ENCODE measurements at regions not wholly inside any gene's neighbourhood (a gene's known extent, or its start where the extent isn't known, plus 50 kb on each side); places are given as distances from the start of the nearest gene placed in this dataset.

- intact Hi-C loops (cut with micrococcal nuclease), result no loop called here
- TF ChIP-seq CTCF (IDR thresholded peaks at IDR 0.05; ENCODE audit: unreplicated experiment), result no peak
- Mint-ChIP-seq H3K9me3 (ENCODE audit: unreplicated experiment) (peaks cover 4% of the 10 kb centered on the region), H3K27me3 (ENCODE audit: insufficient read depth, unreplicated experiment) (peaks cover 65% of the 10 kb centered on the region), H3K4me3 (ENCODE audit: unreplicated experiment) (no peak overlapping the region), H3K36me3 (ENCODE audit: insufficient read depth, unreplicated experiment) (no peaks in the 10 kb centered on the region), H3K4me1 (ENCODE audit: insufficient read depth, unreplicated experiment) (no peaks in the 10 kb centered on the region), H3K27ac (ENCODE audit: low read depth, unreplicated experiment) (no peak overlapping the region)
- ChIA-PET POLR2A (no interaction called here), CTCF (interaction anchor here (0.6 to 0.7 kb wide), 2 partner anchors 119 to 660 kb away, joined by 3 read pairs; no protein-coding TSS in a partner anchor)
- no peak for DNase-seq (ENCODE audit: unreplicated experiment)
- no TSS peak for BruUV-seq (replicated peaks)
Measured at GRCh38 chr20:21019468-21019813, 86.7 kb downstream of the LINC00237 start.

- no TSS peak for BruUV-seq (replicated peaks)
- CTCF ChIA-PET, result interaction anchor here (0.6 to 0.7 kb wide), 3 partner anchors 14 to 659 kb away, joined by 3 read pairs; no protein-coding TSS in a partner anchor
Measured at GRCh38 chr20:21018576-21018975, 87.6 kb downstream of the LINC00237 start.

GRCh38 chr20:21017528-21018085 lies 88.6 kb downstream of the LINC00237 start:
- Mint-ChIP-seq H3K4me1 (ENCODE audit: insufficient read depth, unreplicated experiment) (no peaks in the 10 kb centered on the region), H3K36me3 (ENCODE audit: insufficient read depth, unreplicated experiment) (no peaks in the 10 kb centered on the region), H3K9me3 (ENCODE audit: unreplicated experiment) (peaks cover 4% of the 10 kb centered on the region), H3K27ac (ENCODE audit: low read depth, unreplicated experiment) (no peak overlapping the region), H3K27me3 (ENCODE audit: insufficient read depth, unreplicated experiment) (peaks cover 76% of the 10 kb centered on the region), H3K4me3 (ENCODE audit: unreplicated experiment) (no peak overlapping the region)
- no peak for DNase-seq (ENCODE audit: unreplicated experiment)
- ChIA-PET CTCF (interaction anchor here (0.7 to 1.8 kb wide), 2 partner anchors 9 to 210 kb away, joined by 3 to 5 read pairs; no protein-coding TSS in a partner anchor), POLR2A (interaction anchor here (0.5 kb wide), 1 partner anchor 1576 kb away, joined by 3 read pairs; no protein-coding TSS in a partner anchor)
- TF ChIP-seq CTCF (IDR thresholded peaks at IDR 0.05; ENCODE audit: unreplicated experiment), result no peak
- BruUV-seq (replicated peaks), result no TSS peak
- intact Hi-C loops (cut with micrococcal nuclease), result no loop called here

More at GRCh38 chr20:21018576-21018975, 87.6 kb downstream of the LINC00237 start:
- intact Hi-C loops (cut with micrococcal nuclease), result no loop called here
- no peak for DNase-seq (ENCODE audit: unreplicated experiment)
- Mint-ChIP-seq H3K27ac (ENCODE audit: low read depth, unreplicated experiment) (no peak overlapping the region), H3K36me3 (ENCODE audit: insufficient read depth, unreplicated experiment) (no peaks in the 10 kb centered on the region), H3K4me1 (ENCODE audit: insufficient read depth, unreplicated experiment) (no peaks in the 10 kb centered on the region), H3K9me3 (ENCODE audit: unreplicated experiment) (peaks cover 4% of the 10 kb centered on the region), H3K27me3 (ENCODE audit: insufficient read depth, unreplicated experiment) (peaks cover 66% of the 10 kb centered on the region), H3K4me3 (ENCODE audit: unreplicated experiment) (no peak overlapping the region)
- TF ChIP-seq CTCF (IDR thresholded peaks at IDR 0.05; ENCODE audit: unreplicated experiment), result no peak
- POLR2A ChIA-PET, result interaction anchor here (0.9 kb wide), 1 partner anchor 14 kb away, joined by 4 read pairs; no protein-coding TSS in a partner anchor

GRCh38 chr20:21016751-21017150 lies 89.4 kb downstream of the LINC00237 start:
- no TSS peak for BruUV-seq (replicated peaks)
- H3K27me3 Mint-ChIP-seq (ENCODE audit: insufficient read depth, unreplicated experiment), result peaks cover 84% of the 10 kb centered on the region
- no peaks in the 10 kb centered on the region for H3K36me3 Mint-ChIP-seq (ENCODE audit: insufficient read depth, unreplicated experiment)
- intact Hi-C loops (cut with micrococcal nuclease), result no loop called here
- H3K4me3 Mint-ChIP-seq (ENCODE audit: unreplicated experiment), result no peak overlapping the region
- no peak overlapping the region for H3K27ac Mint-ChIP-seq (ENCODE audit: low read depth, unreplicated experiment)
- POLR2A ChIA-PET, result interaction anchor here (1.0 kb wide), 1 partner anchor 25 kb away, joined by 3 read pairs; no protein-coding TSS in a partner anchor
- no peak for DNase-seq (ENCODE audit: unreplicated experiment)
- CTCF ChIA-PET, result interaction anchor here (0.5 to 1.8 kb wide), 3 partner anchors 10 to 220 kb away, joined by 3 to 5 read pairs (median 3); no protein-coding TSS in a partner anchor
- no peaks in the 10 kb centered on the region for H3K4me1 Mint-ChIP-seq (ENCODE audit: insufficient read depth, unreplicated experiment)
- TF ChIP-seq CTCF (IDR thresholded peaks at IDR 0.05; ENCODE audit: unreplicated experiment), result no peak
- H3K9me3 Mint-ChIP-seq (ENCODE audit: unreplicated experiment), result peaks cover 8% of the 10 kb centered on the region
